GM12878 (cell line): ENCODE measurements at regions not wholly inside any gene's neighbourhood (a gene's known extent, or its start where the extent isn't known, plus 50 kb on each side); places are given as distances from the start of the nearest gene placed in this dataset.

ENCODE experiments used
- ATAC-seq: fragments of 200-7000 bp; cut with Tn5 transposase; 3 replicates; pipeline ENCODE4 v1.9.1; 2020; ENCODE audit warnings: mild to moderate bottlenecking, moderate library complexity
- BruUV-seq: library from RNA; stranded (reverse); fragments of 400-500 nt; replicated peaks from 2 replicates; lab custom pipeline; 2021; lab: Mats Ljungman, UMichigan
- CTCF ChIA-PET: fragments of 300-600 bp; sonication (Branson Sonifier 250); formaldehyde crosslinking; extraction: SDS; loops from one replicate; lab custom pipeline; 2021; ENCODE audit warnings: inconsistent platforms; lab: Yijun Ruan, JAX
- POLR2A ChIA-PET: fragments of 350-600 bp; formaldehyde crosslinking; extraction: SDS; loops from one replicate; lab custom pipeline; 2021; ENCODE audit warnings: inconsistent platforms; lab: Charles Lee
- RAD21 ChIA-PET: fragments of 300-600 bp; sonication (Branson Sonifier 250); formaldehyde crosslinking; loops from one replicate; lab custom pipeline; 2023; ENCODE audit warnings: antibody characterized with exemption; ENCODE audit not compliant: unreplicated experiment; lab: Charles Lee
- SMC1A ChIA-PET: fragments of 300-600 bp; sonication (Branson Sonifier 250); formaldehyde crosslinking; loops from one replicate; lab custom pipeline; 2023; ENCODE audit not compliant: unreplicated experiment, uncharacterized antibody; lab: Charles Lee
- DNase-seq: peaks from one replicate; pipeline ENCODE4 v3.0.0-alpha.2; 2011; ENCODE audit warnings: low read depth, low spot score
- FAIRE-seq: peaks from 3 replicates; lab custom pipeline; 2011; peaks lifted over from hg19 to GRCh38; lab: Jason Lieb, UNC
- H2AFZ ChIP-seq: 2 replicates; pipeline ENCODE4 v1.6.0; 2011; ENCODE audit warnings: low read depth, low read length, control low read depth; ENCODE audit not compliant: control insufficient read depth
- H3K27ac ChIP-seq: 2 replicates; pipeline ENCODE4 v1.5.1; 2011; ENCODE audit warnings: control low read depth; ENCODE audit not compliant: control insufficient read depth, insufficient read depth
- H3K27me3 ChIP-seq, 2 experiments: replicated peaks in 1 of 2; 2 replicates each; pipeline versions ENCODE4 v1.6.0 to v1.6.1; 2011; ENCODE audit warnings: low read length in 1 of 2; ENCODE audit not compliant: control insufficient read depth in 2 of 2, insufficient read depth in 2 of 2
- H3K36me3 ChIP-seq, 2 experiments: 2 replicates each; pipeline ENCODE4 v1.5.1; 2011; ENCODE audit warnings: low read length in 1 of 2; ENCODE audit not compliant: control insufficient read depth in 2 of 2, insufficient read depth in 2 of 2
- H3K4me1 ChIP-seq: 2 replicates; pipeline ENCODE4 v1.6.1; 2011; ENCODE audit warnings: mild to moderate bottlenecking, low read length, moderate library complexity, mixed read lengths; ENCODE audit not compliant: control insufficient read depth, insufficient read depth
- H3K4me2 ChIP-seq: 2 replicates; pipeline ENCODE4 v1.6.0; 2011; ENCODE audit warnings: control low read depth; ENCODE audit not compliant: control insufficient read depth, insufficient read depth
- H3K4me3 ChIP-seq: fragments of 200-600 bp; sonication (generic); 2 replicates; pipeline ENCODE4 v1.5.1; 2016
- H3K79me2 ChIP-seq: 2 replicates; pipeline ENCODE4 v1.6.0; 2011; ENCODE audit warnings: low read length; ENCODE audit not compliant: control insufficient read depth, insufficient read depth
- H3K9ac ChIP-seq: 2 replicates; pipeline ENCODE4 v1.8.0; 2011; ENCODE audit warnings: low read length, control low read depth, mixed read lengths; ENCODE audit not compliant: control insufficient read depth, insufficient read depth
- H3K9me3 ChIP-seq: replicated peaks from 3 replicates; pipeline ENCODE4 v1.5.1; 2011; ENCODE audit warnings: mild to moderate bottlenecking, low read length; ENCODE audit not compliant: control insufficient read depth, insufficient read depth
- H4K20me1 ChIP-seq: 2 replicates; pipeline ENCODE4 v1.6.0; 2011; ENCODE audit not compliant: control insufficient read depth, insufficient read depth
- CBFB ChIP-seq: IDR thresholded peaks from 2 replicates; pipeline ENCODE4 v1.6.1; 2016; ENCODE audit warnings: antibody characterized with exemption, low read depth
- NFXL1 ChIP-seq: fragments of 450-650 bp; IDR thresholded peaks from 2 replicates; pipeline ENCODE4 v1.6.1; 2017; ENCODE audit warnings: antibody characterized with exemption, mild to moderate bottlenecking, borderline replicate concordance
- POU2F2 ChIP-seq: IDR thresholded peaks from 3 replicates; pipeline ENCODE4 v1.6.1; 2011; ENCODE audit warnings: low read depth, mild to moderate bottlenecking, low read length, borderline replicate concordance
- SKIL ChIP-seq: fragments of 450-650 bp; IDR thresholded peaks from 2 replicates; pipeline ENCODE4 v1.6.1; 2017; ENCODE audit warnings: mild to moderate bottlenecking, low read depth, inconsistent platforms; ENCODE audit not compliant: poor library complexity, severe bottlenecking
- SREBF1 ChIP-seq: IDR thresholded peaks from 2 replicates; pipeline ENCODE4 v1.6.1; 2012; ENCODE audit warnings: mild to moderate bottlenecking, low read length
- STAT3 ChIP-seq: IDR thresholded peaks from 2 replicates; pipeline ENCODE4 v1.6.1; 2011; ENCODE audit warnings: low read depth, low read length, improper control_type of control experiment
- YBX1 ChIP-seq: fragments of 450-650 bp; IDR thresholded peaks from 2 replicates; pipeline ENCODE4 v1.6.1; 2016; ENCODE audit warnings: antibody characterized with exemption
- ZBED1 ChIP-seq: IDR thresholded peaks from 2 replicates; pipeline ENCODE4 v1.6.1; 2016; ENCODE audit warnings: borderline replicate concordance
- WGBS: methylation state at CpG from one replicate; pipeline ENCODE4 v1.1.6; 2016; ENCODE audit warnings: low lambda C conversion rate; ENCODE audit not compliant: insufficient replicate concordance, insufficient coverage; ENCODE audit errors: missing lambda C conversion rate; 5-methylcytosine and 5-hydroxymethylcytosine counted together
- in situ Hi-C: fragments of 300-500 bp; cut with MboI; formaldehyde crosslinking; loops from 9 replicates; pipeline ENCODE4 v1.14.3; 2018; ENCODE audit warnings: mixed read lengths
- intact Hi-C: fragments of 100-400 bp; cut with micrococcal nuclease; formaldehyde crosslinking; loops from one replicate; pipeline ENCODE4 v1.14.2; 2022; ENCODE audit not compliant: unreplicated experiment
- TF ChIP-seq, protein P1 (sequence below): fragments of 150-350 bp; IDR thresholded peaks from 2 replicates; pipeline ENCODE4 v1.6.1; 2014; ENCODE audit warnings: mild to moderate bottlenecking, low read depth, low read length
- TF ChIP-seq, protein P2 (sequence below): fragments of 450-650 bp; IDR thresholded peaks from 2 replicates; pipeline ENCODE4 v1.6.1; 2017; ENCODE audit warnings: antibody characterized with exemption, mild to moderate bottlenecking, moderate library complexity
- TF ChIP-seq, protein P3 (sequence below): fragments of 450-650 bp; IDR thresholded peaks from 2 replicates; pipeline ENCODE4 v1.6.1; 2017; ENCODE audit warnings: mild to moderate bottlenecking, moderate library complexity
- TF ChIP-seq, protein P4 (sequence below): IDR thresholded peaks from 2 replicates; pipeline ENCODE4 v1.6.1; 2011; ENCODE audit warnings: mild to moderate bottlenecking, low read depth, low read length, moderate library complexity; ENCODE audit not compliant: insufficient replicate concordance

GRCh38 chr6:40075056-40075590 is 140.9 kb upstream of the MOCS1 start:
- H3K4me1 ChIP-seq, result no peaks in the 10 kb centered on the region
- no peak overlapping the region for H3K27ac ChIP-seq
- ChIA-PET POLR2A (interaction anchor here (1.5 kb wide), 1 partner anchor 72 kb away, joined by 7 read pairs; no protein-coding TSS in a partner anchor), RAD21 (interaction anchor here (0.9 to 2.0 kb wide), 2 partner anchors 11 to 177 kb away, joined by 3 to 8 read pairs; no protein-coding TSS in a partner anchor), CTCF (interaction anchor here (1.0 to 1.7 kb wide), 2 partner anchors 17 to 93 kb away, joined by 3 to 5 read pairs; no protein-coding TSS in a partner anchor), SMC1A (interaction anchor here (0.9 to 1.1 kb wide), 3 partner anchors 12 to 174 kb away, joined by 3 read pairs; no protein-coding TSS in a partner anchor)
- H4K20me1 ChIP-seq, result no peaks in the 10 kb centered on the region
- no peaks in the 10 kb centered on the region for H3K27me3 ChIP-seq
- ATAC-seq, result no peak
- no peak for FAIRE-seq
- no peak overlapping the region for H3K9ac ChIP-seq
- H3K4me2 ChIP-seq, result no peak overlapping the region
- H3K9me3 ChIP-seq, result no peaks in the 10 kb centered on the region
- 24% methylated on average over 1 of the region's 1 CpG for WGBS
- no peak for DNase-seq
- H3K36me3 ChIP-seq, result no peaks in the 10 kb centered on the region
- BruUV-seq, result no TSS peak
- no peaks in the 10 kb centered on the region for H3K79me2 ChIP-seq
- intact Hi-C loops, result no loop called here
- H3K4me3 ChIP-seq, result no peak overlapping the region
- in situ Hi-C loops, result no loop called here
- H2AFZ ChIP-seq, result no peak overlapping the region
- no peak for TF ChIP-seq POU2F2
- no peak for TF ChIP-seq NFXL1
- no peak for TF ChIP-seq SREBF1
- no peak for TF ChIP-seq YBX1
- TF ChIP-seq, protein P1, sequence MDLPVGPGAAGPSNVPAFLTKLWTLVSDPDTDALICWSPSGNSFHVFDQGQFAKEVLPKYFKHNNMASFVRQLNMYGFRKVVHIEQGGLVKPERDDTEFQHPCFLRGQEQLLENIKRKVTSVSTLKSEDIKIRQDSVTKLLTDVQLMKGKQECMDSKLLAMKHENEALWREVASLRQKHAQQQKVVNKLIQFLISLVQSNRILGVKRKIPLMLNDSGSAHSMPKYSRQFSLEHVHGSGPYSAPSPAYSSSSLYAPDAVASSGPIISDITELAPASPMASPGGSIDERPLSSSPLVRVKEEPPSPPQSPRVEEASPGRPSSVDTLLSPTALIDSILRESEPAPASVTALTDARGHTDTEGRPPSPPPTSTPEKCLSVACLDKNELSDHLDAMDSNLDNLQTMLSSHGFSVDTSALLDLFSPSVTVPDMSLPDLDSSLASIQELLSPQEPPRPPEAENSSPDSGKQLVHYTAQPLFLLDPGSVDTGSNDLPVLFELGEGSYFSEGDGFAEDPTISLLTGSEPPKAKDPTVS, result no peak
- TF ChIP-seq, protein P2, sequence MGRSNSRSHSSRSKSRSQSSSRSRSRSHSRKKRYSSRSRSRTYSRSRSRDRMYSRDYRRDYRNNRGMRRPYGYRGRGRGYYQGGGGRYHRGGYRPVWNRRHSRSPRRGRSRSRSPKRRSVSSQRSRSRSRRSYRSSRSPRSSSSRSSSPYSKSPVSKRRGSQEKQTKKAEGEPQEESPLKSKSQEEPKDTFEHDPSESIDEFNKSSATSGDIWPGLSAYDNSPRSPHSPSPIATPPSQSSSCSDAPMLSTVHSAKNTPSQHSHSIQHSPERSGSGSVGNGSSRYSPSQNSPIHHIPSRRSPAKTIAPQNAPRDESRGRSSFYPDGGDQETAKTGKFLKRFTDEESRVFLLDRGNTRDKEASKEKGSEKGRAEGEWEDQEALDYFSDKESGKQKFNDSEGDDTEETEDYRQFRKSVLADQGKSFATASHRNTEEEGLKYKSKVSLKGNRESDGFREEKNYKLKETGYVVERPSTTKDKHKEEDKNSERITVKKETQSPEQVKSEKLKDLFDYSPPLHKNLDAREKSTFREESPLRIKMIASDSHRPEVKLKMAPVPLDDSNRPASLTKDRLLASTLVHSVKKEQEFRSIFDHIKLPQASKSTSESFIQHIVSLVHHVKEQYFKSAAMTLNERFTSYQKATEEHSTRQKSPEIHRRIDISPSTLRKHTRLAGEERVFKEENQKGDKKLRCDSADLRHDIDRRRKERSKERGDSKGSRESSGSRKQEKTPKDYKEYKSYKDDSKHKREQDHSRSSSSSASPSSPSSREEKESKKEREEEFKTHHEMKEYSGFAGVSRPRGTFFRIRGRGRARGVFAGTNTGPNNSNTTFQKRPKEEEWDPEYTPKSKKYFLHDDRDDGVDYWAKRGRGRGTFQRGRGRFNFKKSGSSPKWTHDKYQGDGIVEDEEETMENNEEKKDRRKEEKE, result no peak
- TF ChIP-seq, protein P3, sequence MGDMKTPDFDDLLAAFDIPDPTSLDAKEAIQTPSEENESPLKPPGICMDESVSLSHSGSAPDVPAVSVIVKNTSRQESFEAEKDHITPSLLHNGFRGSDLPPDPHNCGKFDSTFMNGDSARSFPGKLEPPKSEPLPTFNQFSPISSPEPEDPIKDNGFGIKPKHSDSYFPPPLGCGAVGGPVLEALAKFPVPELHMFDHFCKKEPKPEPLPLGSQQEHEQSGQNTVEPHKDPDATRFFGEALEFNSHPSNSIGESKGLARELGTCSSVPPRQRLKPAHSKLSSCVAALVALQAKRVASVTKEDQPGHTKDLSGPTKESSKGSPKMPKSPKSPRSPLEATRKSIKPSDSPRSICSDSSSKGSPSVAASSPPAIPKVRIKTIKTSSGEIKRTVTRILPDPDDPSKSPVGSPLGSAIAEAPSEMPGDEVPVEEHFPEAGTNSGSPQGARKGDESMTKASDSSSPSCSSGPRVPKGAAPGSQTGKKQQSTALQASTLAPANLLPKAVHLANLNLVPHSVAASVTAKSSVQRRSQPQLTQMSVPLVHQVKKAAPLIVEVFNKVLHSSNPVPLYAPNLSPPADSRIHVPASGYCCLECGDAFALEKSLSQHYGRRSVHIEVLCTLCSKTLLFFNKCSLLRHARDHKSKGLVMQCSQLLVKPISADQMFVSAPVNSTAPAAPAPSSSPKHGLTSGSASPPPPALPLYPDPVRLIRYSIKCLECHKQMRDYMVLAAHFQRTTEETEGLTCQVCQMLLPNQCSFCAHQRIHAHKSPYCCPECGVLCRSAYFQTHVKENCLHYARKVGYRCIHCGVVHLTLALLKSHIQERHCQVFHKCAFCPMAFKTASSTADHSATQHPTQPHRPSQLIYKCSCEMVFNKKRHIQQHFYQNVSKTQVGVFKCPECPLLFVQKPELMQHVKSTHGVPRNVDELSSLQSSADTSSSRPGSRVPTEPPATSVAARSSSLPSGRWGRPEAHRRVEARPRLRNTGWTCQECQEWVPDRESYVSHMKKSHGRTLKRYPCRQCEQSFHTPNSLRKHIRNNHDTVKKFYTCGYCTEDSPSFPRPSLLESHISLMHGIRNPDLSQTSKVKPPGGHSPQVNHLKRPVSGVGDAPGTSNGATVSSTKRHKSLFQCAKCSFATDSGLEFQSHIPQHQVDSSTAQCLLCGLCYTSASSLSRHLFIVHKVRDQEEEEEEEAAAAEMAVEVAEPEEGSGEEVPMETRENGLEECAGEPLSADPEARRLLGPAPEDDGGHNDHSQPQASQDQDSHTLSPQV, result no peak
- TF ChIP-seq SKIL, result no peak
- TF ChIP-seq CBFB, result no peak
- TF ChIP-seq, protein P4, sequence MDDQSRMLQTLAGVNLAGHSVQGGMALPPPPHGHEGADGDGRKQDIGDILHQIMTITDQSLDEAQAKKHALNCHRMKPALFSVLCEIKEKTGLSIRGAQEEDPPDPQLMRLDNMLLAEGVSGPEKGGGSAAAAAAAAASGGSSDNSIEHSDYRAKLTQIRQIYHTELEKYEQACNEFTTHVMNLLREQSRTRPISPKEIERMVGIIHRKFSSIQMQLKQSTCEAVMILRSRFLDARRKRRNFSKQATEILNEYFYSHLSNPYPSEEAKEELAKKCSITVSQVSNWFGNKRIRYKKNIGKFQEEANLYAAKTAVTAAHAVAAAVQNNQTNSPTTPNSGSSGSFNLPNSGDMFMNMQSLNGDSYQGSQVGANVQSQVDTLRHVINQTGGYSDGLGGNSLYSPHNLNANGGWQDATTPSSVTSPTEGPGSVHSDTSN, result no peak
- TF ChIP-seq ZBED1, result no peak
- TF ChIP-seq STAT3, result no peak
